ENCODE measurements at regions not wholly inside any gene's neighbourhood (a gene's known extent, or its start where the extent isn't known, plus 50 kb on each side); places are given as distances from the start of the nearest gene placed in this dataset.

GRCh38 chr12:91538418-91538817, 355.8 kb upstream of the DCN start:
- peaks cover 0 to 11% of the 10 kb centered on the region in 2 donors for H3K9me3 ChIP-seq
- H3K27ac ChIP-seq: no peak overlapping the region
- H3K4me3 ChIP-seq: no peak overlapping the region
- H3K36me3 ChIP-seq: no peaks in the 10 kb centered on the region
- H3K4me1 ChIP-seq: no peaks in the 10 kb centered on the region
- H3K27me3 ChIP-seq: no peaks in the 10 kb centered on the region
- no peak for TF ChIP-seq CTCF (IDR thresholded peaks at IDR 0.05)
- DNase-seq (ENCODE audit: low spot score): no peak

DNA sequence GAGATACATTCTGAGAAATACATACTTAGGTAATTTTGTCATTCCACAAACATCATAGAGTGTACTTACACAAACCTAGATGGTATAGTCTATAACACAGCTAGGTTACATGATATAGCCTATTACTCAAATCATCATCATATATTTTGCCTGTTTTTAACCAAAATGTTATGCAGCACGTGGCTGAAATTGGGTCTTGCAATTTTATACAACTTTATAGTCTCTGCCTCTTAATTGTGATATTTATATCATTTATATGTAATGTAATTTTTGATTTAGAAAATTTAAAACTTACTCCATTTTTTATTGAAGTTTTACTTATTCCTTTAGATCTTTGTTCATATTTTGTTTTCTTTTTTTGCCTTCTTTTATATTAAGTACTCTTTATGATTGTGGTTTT, 350.7 kb upstream of the DCN start:
- Histone ChIP-seq H3K27ac (no peak overlapping the region), H3K36me3 (no peaks in the 10 kb centered on the region), H3K9me3 (peaks cover 0 to 23% of the 10 kb centered on the region in 2 donors), H3K27me3 (no peaks in the 10 kb centered on the region), H3K4me1 (no peaks in the 10 kb centered on the region), H3K4me3 (no peak overlapping the region)
- DNase-seq (ENCODE audit: low spot score): no peak
- TF ChIP-seq CTCF (IDR thresholded peaks at IDR 0.05): no peak

GRCh38 chr12:91529829-91530228, 347.2 kb upstream of the DCN start:
- Histone ChIP-seq H3K4me3 (no peak overlapping the region), H3K36me3 (no peaks in the 10 kb centered on the region), H3K9me3 (peaks cover 0 to 23% of the 10 kb centered on the region in 2 donors), H3K27me3 (no peaks in the 10 kb centered on the region), H3K27ac (no peak overlapping the region), H3K4me1 (no peaks in the 10 kb centered on the region)
- no peak for DNase-seq (ENCODE audit: low spot score)
- no peak for TF ChIP-seq CTCF (IDR thresholded peaks at IDR 0.05)

DNA sequence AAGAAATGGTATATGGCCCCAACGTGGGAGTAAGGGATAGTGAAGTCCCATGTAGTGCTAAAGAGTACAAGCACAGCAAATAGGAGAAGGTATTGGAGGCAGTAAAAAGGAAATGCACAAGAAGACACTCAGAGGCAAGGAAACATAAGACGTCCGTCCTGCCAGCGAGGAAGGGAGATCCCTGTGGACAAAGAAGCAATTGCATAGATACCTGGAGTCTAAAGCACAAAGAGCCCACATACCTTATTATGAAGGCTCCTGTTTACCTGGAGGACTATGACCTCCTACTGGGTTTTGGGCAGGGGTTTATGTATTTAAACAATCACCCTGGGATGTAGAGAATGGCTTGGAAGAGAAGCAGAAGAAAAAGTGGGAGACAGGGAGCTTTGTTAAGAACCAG, 341.2 kb upstream of the DCN start:
- TF ChIP-seq CTCF (IDR thresholded peaks at IDR 0.05): no peak
- Histone ChIP-seq H3K36me3 (no peaks in the 10 kb centered on the region), H3K4me3 (no peak overlapping the region), H3K27me3 (no peaks in the 10 kb centered on the region), H3K4me1 (no peaks in the 10 kb centered on the region), H3K27ac (no peak overlapping the region), H3K9me3 (no peaks in the 10 kb centered on the region)
- DNase-seq (ENCODE audit: low spot score): no peak

DNA sequence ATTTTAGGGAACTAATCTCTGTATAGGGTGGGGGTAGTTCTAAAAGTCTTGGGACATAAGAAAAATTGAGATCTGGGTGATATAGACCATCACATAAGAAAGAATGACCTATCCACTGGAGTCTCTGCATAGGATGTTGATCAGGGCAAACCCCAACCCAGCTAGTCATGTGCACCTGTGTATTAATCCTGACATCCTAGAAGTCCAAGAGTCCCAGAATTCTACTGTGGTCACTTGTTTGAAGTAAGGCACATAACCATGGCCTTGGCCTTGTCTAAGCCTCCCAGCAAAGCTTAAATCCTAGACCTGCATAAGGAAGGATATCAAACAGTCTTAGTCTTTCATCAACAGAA, 334.1 kb upstream of the DCN start:
- H3K27ac ChIP-seq: no peak overlapping the region
- no peak for TF ChIP-seq CTCF (IDR thresholded peaks at IDR 0.05)
- H3K4me1 ChIP-seq: no peaks in the 10 kb centered on the region
- H3K9me3 ChIP-seq: no peaks in the 10 kb centered on the region
- H3K4me3 ChIP-seq: no peak overlapping the region
- no peak for DNase-seq (ENCODE audit: low spot score)
- H3K36me3 ChIP-seq: no peaks in the 10 kb centered on the region
- no peaks in the 10 kb centered on the region for H3K27me3 ChIP-seq

- H3K9me3 ChIP-seq: no peaks in the 10 kb centered on the region
- no peaks in the 10 kb centered on the region for H3K4me1 ChIP-seq
- TF ChIP-seq CTCF (IDR thresholded peaks at IDR 0.05): no peak
- no peaks in the 10 kb centered on the region for H3K36me3 ChIP-seq
- H3K27me3 ChIP-seq: no peaks in the 10 kb centered on the region
- no peak overlapping the region for H3K27ac ChIP-seq
- H3K4me3 ChIP-seq: no peak overlapping the region
- DNase-seq (ENCODE audit: low spot score): no peak
Observed at GRCh38 chr12:91515944-91516694, 333.5 kb upstream of the DCN start.

All from right atrium auricular region (tissue), 2 donors.